ENCODE measurements at regions not wholly inside any gene's neighbourhood (a gene's known extent, or its start where the extent isn't known, plus 50 kb on each side); places are given as distances from the start of the nearest gene placed in this dataset.

DNA sequence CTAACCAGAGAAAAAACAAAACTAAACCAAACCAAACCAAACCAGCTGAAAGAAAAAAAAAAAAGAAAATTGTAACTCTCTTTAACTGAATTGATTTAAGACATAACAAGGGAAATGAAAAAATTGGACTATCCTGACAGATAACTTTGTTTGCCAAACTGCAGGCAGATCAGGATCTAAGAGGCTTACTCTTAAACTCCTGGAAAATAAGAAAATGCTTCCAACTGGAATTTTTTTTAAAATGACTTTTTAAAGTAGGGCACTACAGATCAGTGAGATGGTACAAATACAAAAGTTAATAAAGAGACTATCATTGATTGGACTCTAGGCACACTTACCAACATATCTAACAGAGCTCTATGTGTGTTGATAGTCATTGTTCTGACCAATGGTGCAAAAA, 125.5 kb upstream of the KCNJ16 start:
- DNase-seq (ENCODE audit: low read depth in 2 of 2) = no peak

DNA sequence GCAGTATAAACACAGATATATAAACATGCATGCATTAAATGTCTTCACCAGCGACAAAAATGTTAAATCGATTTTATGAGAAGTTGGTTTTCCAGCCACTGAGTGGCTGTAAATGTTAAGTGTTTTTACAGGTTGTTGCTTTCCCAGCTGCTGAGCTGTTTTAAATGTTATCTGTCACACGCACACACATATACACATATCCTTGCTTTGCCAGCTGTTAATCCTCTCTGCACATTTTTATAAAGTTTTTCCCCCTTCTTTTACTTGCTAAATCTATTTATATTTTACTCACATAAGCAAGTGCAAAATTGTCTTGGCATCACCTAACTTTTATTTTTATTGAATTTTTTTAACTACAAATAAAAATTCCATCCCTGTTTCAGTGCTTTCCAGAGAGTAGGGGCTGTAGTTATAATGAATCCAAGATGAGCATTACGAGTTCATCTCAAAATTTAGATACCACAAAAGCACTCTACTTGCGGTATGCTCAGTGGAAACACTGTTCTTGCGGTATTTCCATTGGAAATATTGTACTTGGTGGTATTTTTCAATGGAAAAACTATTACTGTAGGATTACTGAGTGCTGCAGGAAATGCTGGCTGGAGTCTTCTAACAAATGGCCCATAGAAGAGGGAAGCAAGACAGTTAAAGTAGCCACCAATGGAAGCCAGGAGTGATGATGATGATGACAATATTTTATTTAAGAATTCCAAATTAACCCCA, 124.9 kb upstream of the KCNJ16 start:
- no peak for DNase-seq (ENCODE audit: low read depth in 2 of 2)

DNA sequence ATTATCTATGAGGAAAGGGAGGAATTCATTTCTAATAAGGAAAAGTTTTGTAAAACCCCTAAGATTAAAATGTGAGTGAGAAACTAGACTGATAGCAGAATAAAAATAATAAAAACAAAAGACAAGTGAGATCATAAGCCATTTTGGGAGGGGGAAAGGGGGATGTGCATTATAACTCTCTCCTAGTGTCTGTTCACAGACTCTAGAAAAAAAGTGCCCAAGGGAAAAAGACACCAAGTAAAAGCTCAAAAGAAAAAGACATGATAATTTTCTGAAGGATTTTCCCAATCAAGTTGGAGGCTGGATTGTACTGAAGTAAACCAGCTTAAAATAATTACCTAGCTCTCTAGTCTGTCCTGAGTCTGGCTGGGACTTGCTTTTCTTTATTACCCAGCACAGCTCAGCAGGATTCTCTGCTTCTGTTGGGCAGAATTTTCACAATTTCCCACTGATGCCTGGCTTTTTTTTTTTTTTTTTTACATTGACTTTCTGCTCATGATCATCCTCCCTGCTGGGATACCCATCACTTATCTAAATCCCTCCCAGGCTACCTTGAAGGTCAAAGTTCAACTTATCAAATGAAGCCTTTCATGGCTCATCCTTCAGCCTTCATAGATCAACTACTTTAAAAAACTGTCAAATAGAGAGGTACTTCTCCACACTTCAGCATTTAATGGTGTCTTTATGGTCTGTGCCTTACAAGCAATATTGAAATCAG, 124.2 kb upstream of the KCNJ16 start:
- DNase-seq (ENCODE audit: low read depth in 2 of 2) = no peak

- DNase-seq (ENCODE audit: low read depth in 2 of 2) = no peak
These were observed 120.6 kb upstream of the KCNJ16 start for GRCh38 chr17:69954241-69954925.

- no peak for DNase-seq (ENCODE audit: low read depth in 2 of 2)
These were observed 117.0 kb upstream of the KCNJ16 start for GRCh38 chr17:69958063-69958462.

DNA sequence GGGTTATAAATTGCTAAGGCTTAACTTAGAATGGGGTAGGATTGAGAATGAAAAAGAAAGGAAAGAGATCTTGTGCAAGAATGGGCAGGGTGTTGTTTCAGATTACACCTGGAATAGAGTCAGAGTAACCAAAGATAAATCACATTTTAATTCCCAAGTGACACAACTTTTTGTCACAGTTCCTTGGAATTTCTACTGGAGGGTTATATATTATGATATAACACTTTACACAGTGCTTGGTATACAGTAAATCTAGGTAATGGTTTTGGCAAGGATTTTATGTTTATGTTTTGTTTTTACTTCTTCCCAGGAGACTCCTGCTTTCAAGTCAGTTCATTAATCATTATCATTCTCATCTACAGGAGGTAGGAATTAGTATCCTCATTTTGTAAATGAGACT, 115.7 kb upstream of the KCNJ16 start:
- no peak for DNase-seq (ENCODE audit: low read depth in 2 of 2)

GRCh38 chr17:69960755-69961154, 114.3 kb upstream of the KCNJ16 start:
- DNase-seq (ENCODE audit: low read depth in 2 of 2) = no peak

DNA sequence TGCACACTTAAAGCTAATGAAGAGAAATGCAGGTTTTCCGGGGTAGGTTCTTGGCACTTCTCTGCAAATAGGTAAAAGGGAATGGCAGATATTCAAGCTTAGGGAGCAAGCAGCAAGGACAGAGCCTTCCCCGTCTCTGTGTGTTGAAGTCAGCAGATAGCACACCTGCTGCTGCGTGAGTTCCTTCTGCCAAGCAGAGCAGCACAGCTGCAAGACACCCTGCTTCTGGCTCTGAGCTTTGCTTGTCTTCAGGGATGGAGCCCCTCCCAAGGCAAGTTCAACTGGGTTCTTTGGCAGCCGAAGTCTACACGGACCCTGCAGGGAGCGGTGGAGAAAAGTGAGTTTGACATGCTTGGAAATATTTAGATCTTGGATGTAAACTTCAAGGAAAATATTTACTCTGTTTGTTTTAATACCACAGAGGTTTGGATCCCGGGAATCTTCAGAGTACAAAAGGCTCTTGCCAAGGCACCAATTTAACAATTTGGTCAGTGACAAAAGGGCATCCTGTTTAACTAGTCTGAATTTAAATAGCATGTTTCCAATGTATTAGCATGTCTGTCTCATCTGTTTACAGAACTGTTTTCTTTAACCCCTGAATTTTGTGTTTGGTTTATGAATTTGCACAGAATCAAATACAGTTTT, 113.4 kb upstream of the KCNJ16 start:
- DNase-seq (ENCODE audit: low read depth in 2 of 2) = no peak

GRCh38 chr17:69962436-69962995, 112.5 kb upstream of the KCNJ16 start:
- DNase-seq (ENCODE audit: low read depth in 2 of 2) = no peak

GRCh38 chr17:69967910-69968411, 107.1 kb upstream of the KCNJ16 start:
- DNase-seq (ENCODE audit: low read depth in 2 of 2) = no peak

DNA sequence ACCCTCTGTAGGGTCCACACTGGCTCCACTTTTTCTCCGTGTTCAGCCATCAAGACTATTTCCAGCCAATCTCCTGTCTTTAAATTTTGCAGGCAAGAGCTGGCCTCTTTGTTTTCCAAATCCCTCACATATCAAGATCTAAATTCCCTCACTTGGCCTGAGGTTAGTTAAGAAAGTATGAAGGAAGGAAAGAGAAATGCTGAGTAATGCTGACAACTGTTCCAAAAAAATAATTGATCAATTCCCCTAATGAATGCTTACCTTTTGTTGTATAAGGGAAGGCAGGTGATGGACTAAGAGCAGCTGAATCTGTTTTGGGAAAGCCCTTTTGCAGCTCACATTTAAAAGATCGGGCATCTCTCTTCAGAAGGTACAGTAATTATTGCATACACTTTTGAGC, 105.1 kb upstream of the KCNJ16 start:
- DNase-seq (ENCODE audit: low read depth in 2 of 2) = no peak

- no peak for DNase-seq (ENCODE audit: low read depth in 2 of 2)
These were observed 102.8 kb upstream of the KCNJ16 start for GRCh38 chr17:69972251-69972650.

- no peak for DNase-seq (ENCODE audit: low read depth in 2 of 2)
These were observed 99.2 kb upstream of the KCNJ16 start for GRCh38 chr17:69975808-69976207.

GRCh38 chr17:69978056-69978646, 96.9 kb upstream of the KCNJ16 start:
- DNase-seq (ENCODE audit: low read depth in 2 of 2) = no peak

- DNase-seq (ENCODE audit: low read depth in 2 of 2) = no peak
These were observed 93.6 kb upstream of the KCNJ16 start for GRCh38 chr17:69981441-69981840.

GRCh38 chr17:69995476-69995875, 79.5 kb upstream of the KCNJ16 start:
- DNase-seq (ENCODE audit: low read depth in 2 of 2) = no peak

DNA sequence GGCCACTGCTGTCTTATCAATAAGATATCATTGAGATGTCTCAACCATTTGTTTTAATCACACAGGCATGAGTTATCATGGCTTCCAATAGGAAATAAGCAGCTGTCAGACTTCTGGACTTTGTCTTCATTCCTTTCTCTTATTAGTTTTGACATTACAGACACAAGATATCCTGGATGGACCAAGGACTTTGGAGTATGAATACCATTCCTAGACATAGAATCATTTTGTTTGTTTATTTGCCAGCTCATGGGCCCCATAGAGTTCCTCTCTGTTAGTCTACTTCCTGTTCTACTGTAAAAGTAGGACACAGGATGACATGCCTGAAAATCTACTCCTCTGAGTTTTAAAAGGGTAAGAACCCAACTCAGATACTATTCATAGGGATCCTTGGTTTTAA, 77.7 kb upstream of the KCNJ16 start:
- no peak for DNase-seq (ENCODE audit: low read depth in 2 of 2)

- DNase-seq (ENCODE audit: low read depth in 2 of 2) = no peak
These were observed 75.8 kb upstream of the KCNJ16 start for GRCh38 chr17:69999253-69999652.

DNA sequence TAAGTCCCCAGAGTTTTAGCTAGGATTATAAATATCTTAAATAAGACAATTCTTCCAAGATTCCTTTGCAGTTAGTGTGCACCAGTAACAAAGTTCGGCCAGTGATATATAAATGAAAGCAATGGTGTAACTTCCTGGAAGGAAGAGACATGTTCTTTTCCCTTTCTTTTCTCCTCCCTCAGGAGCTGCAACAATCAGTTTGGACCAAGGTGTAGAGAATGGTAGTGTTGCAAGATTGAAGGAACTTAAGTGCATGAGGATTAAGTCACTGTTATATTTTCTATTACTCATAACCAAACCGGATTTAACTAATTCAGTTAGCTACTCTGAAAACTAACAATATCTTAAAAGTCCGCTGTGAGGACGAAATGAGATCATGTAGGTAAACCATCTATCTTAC, 68.9 kb upstream of the KCNJ16 start:
- DNase-seq (ENCODE audit: low read depth in 2 of 2) = no peak

DNA sequence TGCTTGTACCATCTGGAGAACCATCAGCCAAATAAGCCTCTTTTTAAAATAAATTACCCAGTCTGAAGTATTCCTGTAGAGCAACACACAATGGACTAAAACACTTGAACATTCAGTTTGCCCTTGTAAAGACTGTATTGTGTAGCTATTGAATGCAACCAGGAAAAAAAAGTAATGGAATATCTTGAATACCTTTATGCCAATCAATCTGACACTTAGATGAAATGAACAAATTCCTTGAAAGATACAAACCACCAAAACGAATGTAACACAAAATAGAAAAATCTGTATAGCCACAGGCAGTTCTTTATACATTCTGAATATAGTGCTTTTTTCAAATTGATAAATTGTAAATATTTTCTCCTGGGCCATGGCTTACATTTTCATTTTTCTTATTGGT, 63.3 kb upstream of the KCNJ16 start:
- DNase-seq (ENCODE audit: low read depth in 2 of 2) = no peak

DNA sequence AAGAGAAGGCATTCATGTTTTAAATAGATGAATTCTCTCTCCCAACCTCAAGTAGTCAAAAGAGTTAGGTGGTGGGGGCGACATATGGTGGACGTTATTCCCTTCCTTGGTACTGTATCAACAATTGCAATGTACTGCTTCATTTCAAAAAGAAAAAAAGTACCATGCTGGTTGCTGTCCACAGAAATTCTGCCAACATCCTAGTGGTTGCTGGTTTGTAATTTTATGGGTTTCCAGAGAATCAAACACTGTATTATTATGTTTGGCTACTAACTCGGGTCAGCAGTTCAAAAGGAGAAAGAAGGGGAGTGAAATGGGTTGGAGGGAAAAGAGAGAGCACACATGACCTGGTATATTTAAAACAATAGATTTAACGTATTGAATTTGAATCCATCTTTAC, 61.1 kb upstream of the KCNJ16 start:
- DNase-seq (ENCODE audit: low read depth in 2 of 2) = no peak

DNA sequence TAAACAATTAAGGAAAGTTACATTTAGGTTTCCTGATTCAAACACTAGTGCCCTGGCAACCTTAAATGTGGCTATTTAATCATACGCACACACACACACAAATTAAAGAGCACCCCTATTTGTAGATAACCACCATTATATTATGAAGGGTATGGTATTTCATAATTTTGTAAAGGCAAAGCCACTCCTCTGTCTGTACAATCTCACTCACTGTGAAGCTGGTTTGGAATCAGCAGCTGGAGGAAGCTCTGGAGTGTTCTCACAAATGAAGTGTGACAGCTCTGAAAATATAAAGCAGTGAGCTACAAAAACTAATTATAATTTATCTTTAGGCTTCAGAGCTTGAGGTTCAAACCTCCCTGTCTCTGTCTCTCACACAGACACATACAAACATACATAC, 57.9 kb upstream of the KCNJ16 start:
- DNase-seq (ENCODE audit: low read depth in 2 of 2) = no peak
